ENCODE measurements at regions not wholly inside any gene's neighbourhood (a gene's known extent, or its start where the extent isn't known, plus 50 kb on each side); places are given as distances from the start of the nearest gene placed in this dataset.

- DNase-seq = no peak
These were observed 71.6 kb upstream of the MDGA2 start for GRCh38 chr14:47746986-47747385.

GRCh38 chr14:47744155-47744554 lies 68.8 kb upstream of the MDGA2 start:
- no peak for DNase-seq

- no peak for DNase-seq
These were observed 64.1 kb upstream of the MDGA2 start for GRCh38 chr14:47739541-47739940.

GRCh38 chr14:47730296-47730695 lies 54.9 kb upstream of the MDGA2 start:
- no peak for DNase-seq

All from NCI-H524 treated with DMSO at 0.1 percent for 48 hours (cell line).